Esophagus squamous epithelium (tissue), 5 donors: ENCODE measurements at regions not wholly inside any gene's neighbourhood (a gene's known extent, or its start where the extent isn't known, plus 50 kb on each side); places are given as distances from the start of the nearest gene placed in this dataset.

Experiments used
- DNase-seq: peaks from one replicate; lab custom pipeline; 2025; lab: John Stamatoyannopoulos, UW
- H3K27ac ChIP-seq, 4 donors: fragments of 200-600 bp; sonication (generic); one replicate each; pipeline ENCODE4 v1.5.1; 2016 to 2019; ENCODE audit warnings: mild to moderate bottlenecking in 1 of 4
- H3K27me3 ChIP-seq, 4 donors: fragments of 200-600 bp; sonication (generic); 1 replicate in 3 of 4; 2 replicates in 1 of 4; pipeline versions ENCODE4 v1.5.1 to v1.6.0; 2017 to 2021; ENCODE audit warnings: antibody characterized with exemption in 1 of 4
- H3K36me3 ChIP-seq, 3 donors: fragments of 200-600 bp; sonication (generic); one replicate each; pipeline ENCODE4 v1.5.1; 2016 to 2019
- H3K4me1 ChIP-seq, 3 donors: fragments of 200-600 bp; sonication (generic); one replicate each; pipeline ENCODE4 v1.5.1; 2017 to 2019
- H3K4me3 ChIP-seq, 4 donors: fragments of 200-600 bp; sonication (generic); 1 replicate in 3 of 4; 2 replicates in 1 of 4; pipeline ENCODE4 v1.5.1; 2016 to 2019; ENCODE audit warnings: mild to moderate bottlenecking in 2 of 4, moderate library complexity in 1 of 4
- H3K9me3 ChIP-seq, 3 donors: fragments of 200-600 bp; sonication (generic); one replicate each; pipeline ENCODE4 v1.5.1; 2016 to 2019
- POLR2A ChIP-seq, 4 donors: fragments of 450-650 bp; IDR thresholded peaks; one replicate each; pipeline ENCODE4 v1.6.1; 2017; ENCODE audit warnings: antibody characterized with exemption in 4 of 4, mild to moderate bottlenecking in 4 of 4, moderate library complexity in 3 of 4
- WGBS, 2 donors: methylation state at CpG; one replicate each; pipeline ENCODE4 v1.1.5; 2018; 5-methylcytosine and 5-hydroxymethylcytosine counted together
- intact Hi-C: fragments of 100-400 bp; cut with DNase I; formaldehyde crosslinking; loops from one replicate; pipeline ENCODE4 v1.15.0; 2022
- TF ChIP-seq, protein P1 (sequence below), 6 experiments: fragments of 450-650 bp in 4 of 6; fragments of 200-600 bp in 2 of 6; sonication (generic) in 2 of 6; IDR thresholded peaks; one replicate each; pipeline ENCODE4 v1.5.1; 2016 to 2019; ENCODE audit warnings: antibody characterized with exemption in 6 of 6, mild to moderate bottlenecking in 4 of 6, moderate library complexity in 4 of 6
- donor health status: DM: yes; HTN: yes; CAD: no.

DNA sequence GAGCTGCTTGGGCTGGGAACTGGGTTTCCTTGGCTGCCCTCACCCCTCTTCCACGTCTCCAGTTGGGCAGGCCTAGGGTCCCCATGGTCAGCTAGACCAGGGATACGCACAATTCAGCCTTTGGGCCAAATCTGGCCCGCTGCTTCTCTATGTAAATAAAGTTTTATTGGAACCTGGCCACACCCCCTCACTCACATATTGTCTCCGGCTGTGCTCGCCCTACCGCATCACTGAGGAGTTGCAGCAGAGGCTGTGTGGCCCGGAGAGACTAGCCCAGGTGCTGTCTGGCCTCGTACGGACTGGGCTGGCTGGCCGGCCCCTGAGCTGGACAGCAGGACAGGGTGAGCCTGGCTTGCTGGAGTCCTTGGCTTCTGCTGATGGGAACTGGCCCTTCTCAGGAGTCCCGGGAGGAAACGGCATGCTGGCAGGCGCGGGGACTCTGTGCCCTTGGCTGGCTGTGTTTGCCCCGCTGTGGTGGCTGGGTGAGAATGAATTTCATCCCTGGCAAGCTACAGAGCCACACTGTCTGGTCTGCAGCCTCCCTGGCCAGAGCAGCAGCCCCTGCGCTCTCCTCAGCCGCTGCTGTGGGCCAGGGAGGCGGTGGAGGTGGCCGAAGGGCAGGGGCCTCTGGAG is 82.0 kb downstream of the ENGASE start:
- WGBS, 2 donors: 75% methylated on average over 4 to 13 of the region's 19 CpGs
- Histone ChIP-seq H3K27me3 (peaks cover 0 to 83% (median 0%) of the 10 kb centered on the region in 4 donors), H3K27ac (no peak overlapping the region), H3K9me3 (no peaks in the 10 kb centered on the region), H3K4me3 (no peak overlapping the region), H3K36me3 (no peaks in the 10 kb centered on the region), H3K4me1 (no peaks in the 10 kb centered on the region)
- DNase-seq: no peak
- intact Hi-C loops: no loop called here
- TF ChIP-seq, protein P1, sequence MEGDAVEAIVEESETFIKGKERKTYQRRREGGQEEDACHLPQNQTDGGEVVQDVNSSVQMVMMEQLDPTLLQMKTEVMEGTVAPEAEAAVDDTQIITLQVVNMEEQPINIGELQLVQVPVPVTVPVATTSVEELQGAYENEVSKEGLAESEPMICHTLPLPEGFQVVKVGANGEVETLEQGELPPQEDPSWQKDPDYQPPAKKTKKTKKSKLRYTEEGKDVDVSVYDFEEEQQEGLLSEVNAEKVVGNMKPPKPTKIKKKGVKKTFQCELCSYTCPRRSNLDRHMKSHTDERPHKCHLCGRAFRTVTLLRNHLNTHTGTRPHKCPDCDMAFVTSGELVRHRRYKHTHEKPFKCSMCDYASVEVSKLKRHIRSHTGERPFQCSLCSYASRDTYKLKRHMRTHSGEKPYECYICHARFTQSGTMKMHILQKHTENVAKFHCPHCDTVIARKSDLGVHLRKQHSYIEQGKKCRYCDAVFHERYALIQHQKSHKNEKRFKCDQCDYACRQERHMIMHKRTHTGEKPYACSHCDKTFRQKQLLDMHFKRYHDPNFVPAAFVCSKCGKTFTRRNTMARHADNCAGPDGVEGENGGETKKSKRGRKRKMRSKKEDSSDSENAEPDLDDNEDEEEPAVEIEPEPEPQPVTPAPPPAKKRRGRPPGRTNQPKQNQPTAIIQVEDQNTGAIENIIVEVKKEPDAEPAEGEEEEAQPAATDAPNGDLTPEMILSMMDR (IDR thresholded peaks at IDR 0.05): no peak
- no peak for TF ChIP-seq POLR2A (IDR thresholded peaks at IDR 0.05)

DNA sequence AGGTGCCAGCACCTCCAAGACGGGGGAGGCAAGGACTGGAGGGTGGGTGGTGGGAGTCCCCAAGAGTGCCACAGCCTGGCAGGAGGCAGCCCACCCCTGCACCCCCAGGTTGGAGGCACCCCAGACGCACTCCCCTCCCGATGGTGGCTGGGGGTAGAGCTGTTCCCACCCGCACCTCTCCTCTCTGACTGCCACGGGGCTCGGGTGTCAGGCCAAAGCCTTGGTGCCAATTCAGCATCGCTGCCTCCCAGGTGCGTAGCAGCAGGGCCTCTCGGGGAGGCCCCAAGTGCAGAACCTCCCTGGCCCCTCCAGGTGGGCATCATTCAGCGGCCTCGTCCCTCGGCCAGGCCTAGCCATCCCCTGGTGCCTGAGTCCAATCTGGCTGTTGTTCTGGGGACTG is 81.1 kb downstream of the ENGASE start:
- no peak overlapping the region for H3K4me3 ChIP-seq
- H3K9me3 ChIP-seq: no peaks in the 10 kb centered on the region
- peaks cover 0 to 83% (median 0%) of the 10 kb centered on the region in 4 donors for H3K27me3 ChIP-seq
- intact Hi-C loops: no loop called here
- TF ChIP-seq POLR2A (IDR thresholded peaks at IDR 0.05): no peak
- TF ChIP-seq, protein P1 (IDR thresholded peaks at IDR 0.05): no peak
- DNase-seq: no peak
- 89% methylated on average over 1 of the region's 12 CpGs; no CpG with 5 or more reads in 1 of the 2 donors for WGBS, 2 donors
- no peak overlapping the region for H3K27ac ChIP-seq
- H3K36me3 ChIP-seq: no peaks in the 10 kb centered on the region
- H3K4me1 ChIP-seq: no peaks in the 10 kb centered on the region

DNA sequence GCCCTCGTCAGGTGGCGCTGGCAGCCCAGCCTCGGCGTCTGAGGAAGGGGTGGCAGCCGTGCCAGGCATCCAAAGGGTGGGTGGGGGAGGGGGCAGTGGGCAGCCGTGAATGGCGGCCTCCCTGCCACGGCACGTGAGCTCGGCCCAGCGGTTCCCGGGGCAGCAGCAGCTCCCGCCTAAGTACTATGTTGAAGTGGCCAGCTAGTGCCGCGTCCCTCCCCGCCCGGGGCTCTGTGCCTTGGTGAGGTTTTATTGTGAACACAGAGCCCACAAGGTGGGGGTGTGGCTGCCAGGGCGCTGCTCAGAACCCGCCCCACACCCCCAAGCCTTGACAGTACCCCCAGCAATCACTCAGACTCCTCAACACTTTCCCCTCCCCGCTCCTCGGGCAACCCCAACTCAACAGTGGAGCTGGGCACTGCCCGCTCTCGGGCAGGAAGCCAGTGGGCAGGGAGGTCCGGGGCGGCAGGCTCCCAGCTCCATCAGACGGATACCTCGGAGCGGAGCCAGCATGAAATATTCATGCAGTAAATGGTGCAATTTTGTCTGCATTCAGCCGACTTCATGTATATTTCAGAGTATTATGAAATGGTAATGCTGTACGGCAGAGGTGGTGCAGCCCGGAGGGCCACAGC is 80.4 kb downstream of the ENGASE start:
- 46 to 60% methylated on average over 6 to 7 of the region's 31 CpGs for WGBS, 2 donors
- no peak for DNase-seq
- intact Hi-C loops: no loop called here
- H3K27ac ChIP-seq: no peak overlapping the region
- H3K27me3 ChIP-seq: peaks cover 0 to 83% (median 0%) of the 10 kb centered on the region in 4 donors
- no peak overlapping the region for H3K4me3 ChIP-seq
- H3K9me3 ChIP-seq: no peaks in the 10 kb centered on the region
- H3K4me1 ChIP-seq: no peaks in the 10 kb centered on the region
- no peaks in the 10 kb centered on the region for H3K36me3 ChIP-seq
- TF ChIP-seq, protein P1 (IDR thresholded peaks at IDR 0.05): no peak
- no peak for TF ChIP-seq POLR2A (IDR thresholded peaks at IDR 0.05)

DNA sequence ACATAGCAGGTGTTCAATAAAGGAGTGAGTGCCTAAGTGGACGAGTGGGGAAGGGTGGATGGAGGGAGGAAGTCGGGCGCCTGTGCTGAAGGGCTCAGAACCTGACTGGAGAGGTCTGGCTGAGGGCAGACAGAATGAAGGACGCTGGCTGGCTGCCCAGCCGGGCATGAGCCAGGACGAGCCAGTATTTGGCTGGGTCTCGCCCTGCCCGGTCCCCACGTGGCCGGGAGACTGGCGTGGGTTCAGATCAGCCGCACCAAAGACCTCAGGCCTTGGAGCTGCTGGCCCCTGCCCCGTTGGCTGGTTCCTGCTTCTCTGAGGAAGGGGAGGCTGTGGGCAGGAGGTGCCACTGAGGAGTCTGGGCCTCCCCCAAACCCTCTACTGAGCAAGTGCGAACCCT is 79.8 kb downstream of the ENGASE start:
- H3K4me3 ChIP-seq: no peak overlapping the region
- no peaks in the 10 kb centered on the region for H3K4me1 ChIP-seq
- H3K27me3 ChIP-seq: peaks cover 0 to 81% (median 0%) of the 10 kb centered on the region in 4 donors
- TF ChIP-seq POLR2A (IDR thresholded peaks at IDR 0.05): no peak
- TF ChIP-seq, protein P1 (IDR thresholded peaks at IDR 0.05): no peak
- no peak for DNase-seq
- intact Hi-C loops: no loop called here
- no peaks in the 10 kb centered on the region for H3K36me3 ChIP-seq
- no peak overlapping the region for H3K27ac ChIP-seq
- H3K9me3 ChIP-seq: no peaks in the 10 kb centered on the region
- WGBS, 2 donors: 33 to 61% methylated on average over 6 to 10 of the region's 14 CpGs

DNA sequence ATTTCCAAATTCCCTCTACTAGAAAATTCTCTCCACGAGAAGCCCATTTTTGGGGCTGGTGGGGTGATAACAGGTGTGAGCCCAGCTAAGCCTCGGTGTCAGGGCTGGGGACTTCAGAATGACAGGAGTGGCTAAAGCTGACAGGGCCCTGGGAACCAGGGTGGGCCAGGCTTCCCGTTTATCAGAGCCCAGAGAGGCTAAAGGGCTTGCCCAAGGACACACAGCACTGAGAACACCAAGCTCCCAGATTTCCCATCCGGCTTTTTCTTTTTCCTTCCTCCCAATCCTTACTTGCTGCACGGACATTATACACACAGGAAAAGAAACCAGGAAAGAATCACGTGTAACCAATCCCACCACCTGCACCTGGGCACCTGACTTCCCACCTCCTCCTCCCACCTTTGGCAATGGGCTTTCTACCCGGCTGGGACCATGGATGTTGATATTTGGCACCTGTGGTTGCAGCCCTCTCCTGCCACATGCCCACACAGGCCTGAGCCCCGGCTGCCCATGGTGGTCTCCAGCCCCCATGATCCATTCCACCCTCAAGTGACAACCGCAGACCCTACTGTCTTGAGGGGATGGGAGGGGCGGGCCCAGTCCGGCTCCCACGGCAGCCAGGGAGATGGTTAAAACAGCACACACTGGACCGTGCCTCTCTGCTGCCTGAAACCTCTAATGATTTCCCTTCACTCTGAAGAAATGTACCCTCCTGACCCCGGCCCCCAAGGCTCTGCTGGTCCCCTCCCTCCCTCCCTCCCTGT is 78.9 kb downstream of the ENGASE start:
- H3K36me3 ChIP-seq: no peaks in the 10 kb centered on the region
- DNase-seq: no peak
- no peak overlapping the region for H3K4me3 ChIP-seq
- H3K9me3 ChIP-seq: no peaks in the 10 kb centered on the region
- no peak overlapping the region for H3K27ac ChIP-seq
- H3K4me1 ChIP-seq: no peaks in the 10 kb centered on the region
- peaks cover 0 to 81% (median 0%) of the 10 kb centered on the region in 4 donors for H3K27me3 ChIP-seq
- TF ChIP-seq POLR2A (IDR thresholded peaks at IDR 0.05): no peak
- TF ChIP-seq, protein P1 (IDR thresholded peaks at IDR 0.05): no peak
- intact Hi-C loops: no loop called here
- WGBS, 2 donors: 48 to 50% methylated on average over 12 to 14 of the region's 14 CpGs
